PC-3 (cell line): ENCODE measurements at regions not wholly inside any gene's neighbourhood (a gene's known extent, or its start where the extent isn't known, plus 50 kb on each side); places are given as distances from the start of the nearest gene placed in this dataset.

Source experiments
- ATAC-seq: fragments of 200-7000 bp; cut with Tn5 transposase; 2 replicates; pipeline ENCODE4 v1.9.1; 2020; ENCODE audit warnings: mild to moderate bottlenecking, moderate library complexity
- BruUV-seq: library from RNA; stranded (reverse); fragments of 400-500 nt; replicated peaks from 2 replicates; lab custom pipeline; 2021; lab: Mats Ljungman, UMichigan
- CTCF ChIA-PET: fragments of 300-600 bp; sonication (Branson Sonifier 250); formaldehyde crosslinking; loops from one replicate; lab custom pipeline; 2022; ENCODE audit warnings: antibody characterized with exemption; lab: Charles Lee
- POLR2A ChIA-PET: fragments of 300-600 bp; sonication (Branson Sonifier 250); formaldehyde crosslinking; loops from one replicate; lab custom pipeline; 2022; ENCODE audit warnings: antibody characterized with exemption; ENCODE audit not compliant: unreplicated experiment; lab: Charles Lee
- DNase-seq: peaks from one replicate; pipeline ENCODE4 v3.0.0-alpha.2; 2015
- H2AFZ ChIP-seq: fragments of 300-600 bp; sonication (generic); 2 replicates; pipeline ENCODE4 v1.6.0; 2016; ENCODE audit warnings: antibody characterized with exemption, low read length
- H3F3A ChIP-seq: fragments of 300-600 bp; sonication (generic); one replicate; pipeline ENCODE4 v1.6.0; 2017; ENCODE audit warnings: antibody characterized with exemption, low read length, control low read depth, mild to moderate bottlenecking; ENCODE audit not compliant: unreplicated experiment
- H3K27ac ChIP-seq: fragments of 300-600 bp; sonication (generic); 2 replicates; pipeline ENCODE4 v1.5.1; 2016; ENCODE audit warnings: mild to moderate bottlenecking, low read length
- H3K27me3 ChIP-seq: fragments of 300-600 bp; sonication (generic); 2 replicates; pipeline ENCODE4 v1.6.1; 2016; ENCODE audit warnings: low read length, mixed read lengths
- H3K36me3 ChIP-seq: fragments of 300-600 bp; sonication (generic); 2 replicates; pipeline ENCODE4 v1.6.1; 2016; ENCODE audit warnings: low read depth, mixed run types, low read length, mixed read lengths
- H3K4me1 ChIP-seq: fragments of 300-600 bp; sonication (generic); 2 replicates; pipeline ENCODE4 v1.5.1; 2016; ENCODE audit warnings: low read length; ENCODE audit not compliant: insufficient read depth
- H3K4me2 ChIP-seq: fragments of 300-600 bp; sonication (generic); 2 replicates; pipeline ENCODE4 v1.6.0; 2016; ENCODE audit warnings: low read length
- H3K4me3 ChIP-seq: fragments of 300-600 bp; sonication (generic); 2 replicates; pipeline ENCODE4 v1.5.1; 2016; ENCODE audit warnings: mild to moderate bottlenecking, low read length, mixed read lengths
- H3K79me2 ChIP-seq: fragments of 300-600 bp; sonication (generic); 2 replicates; pipeline ENCODE4 v1.6.1; 2017; ENCODE audit warnings: low read length, mixed read lengths
- H3K9ac ChIP-seq: fragments of 300-600 bp; sonication (generic); 2 replicates; pipeline ENCODE4 v1.6.0; 2016; ENCODE audit warnings: mild to moderate bottlenecking, low read length
- H3K9me2 ChIP-seq: fragments of 300-600 bp; sonication (generic); replicated peaks from 2 replicates; pipeline ENCODE4 v1.6.1; 2016; ENCODE audit warnings: mixed run types, low read length, mixed read lengths
- H3K9me3 ChIP-seq: fragments of 300-600 bp; sonication (generic); 2 replicates; pipeline ENCODE4 v1.6.1; 2016; ENCODE audit warnings: low read length, mixed read lengths
- H4K20me1 ChIP-seq: fragments of 300-600 bp; sonication (generic); 2 replicates; pipeline ENCODE4 v1.6.1; 2016; ENCODE audit warnings: low read length, mixed read lengths
- EZH2 ChIP-seq: fragments of 300-600 bp; sonication (generic); IDR thresholded peaks from one replicate; pipeline ENCODE4 v1.6.1; 2017; ENCODE audit warnings: antibody characterized with exemption, mild to moderate bottlenecking, low read length; ENCODE audit not compliant: unreplicated experiment
- EZH2phosphoT487 ChIP-seq: fragments of 300-600 bp; sonication (generic); IDR thresholded peaks from 2 replicates; pipeline ENCODE4 v1.6.1; 2018; ENCODE audit warnings: mild to moderate bottlenecking, antibody characterized with exemption, low read length, borderline replicate concordance
- intact Hi-C: fragments of 100-400 bp; cut with micrococcal nuclease; formaldehyde crosslinking; loops from 2 replicates; pipeline ENCODE4 v1.9.0; 2023
- TF ChIP-seq, protein P1 (sequence below): fragments of 300-600 bp; sonication (generic); conservative IDR thresholded peaks from 2 replicates; pipeline ENCODE4 v1.5.1; 2017; ENCODE audit warnings: antibody characterized with exemption, low read depth, mild to moderate bottlenecking, low read length

DNA sequence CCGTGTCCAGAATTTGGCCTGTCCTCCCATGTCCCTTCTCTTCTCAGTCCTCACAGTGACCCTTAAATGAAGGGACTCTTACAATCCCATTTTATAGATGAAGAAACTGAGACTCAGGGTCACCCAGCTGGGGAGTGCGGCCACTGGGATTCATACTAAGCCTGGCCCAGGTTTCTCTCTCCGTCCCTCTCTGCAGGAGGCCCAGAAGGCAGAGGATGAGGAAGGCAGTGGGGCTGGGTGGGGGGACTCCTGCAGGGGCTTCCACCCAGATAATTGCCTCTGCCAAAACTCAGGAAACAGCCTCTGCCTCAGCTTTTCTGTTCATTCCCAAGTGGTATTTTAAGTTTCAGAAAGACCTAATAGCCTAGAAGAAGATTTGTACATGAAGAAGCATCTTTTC is 299.8 kb downstream of the MATN1 start:
- Histone ChIP-seq H3K36me3 (no peaks in the 10 kb centered on the region), H3K4me2 (no peak overlapping the region), H4K20me1 (no peaks in the 10 kb centered on the region), H3K9ac (no peak overlapping the region), H3K9me2 (no peaks in the 10 kb centered on the region), H2AFZ (no peak overlapping the region), H3K79me2 (no peaks in the 10 kb centered on the region), H3K27me3 (peaks cover 17% of the 10 kb centered on the region; the same call in 1 of the 2 replicates), H3K4me1 (no peaks in the 10 kb centered on the region), H3F3A (no peaks in the 10 kb centered on the region), H3K4me3 (no peak overlapping the region), H3K9me3 (no peaks in the 10 kb centered on the region), H3K27ac (no peak overlapping the region)
- ATAC-seq = no peak
- BruUV-seq = no TSS peak
- POLR2A ChIA-PET = no interaction called here
- intact Hi-C loops = no loop called here
- TF ChIP-seq EZH2 (no peak), EZH2phosphoT487 (no peak)
- TF ChIP-seq, protein P1, sequence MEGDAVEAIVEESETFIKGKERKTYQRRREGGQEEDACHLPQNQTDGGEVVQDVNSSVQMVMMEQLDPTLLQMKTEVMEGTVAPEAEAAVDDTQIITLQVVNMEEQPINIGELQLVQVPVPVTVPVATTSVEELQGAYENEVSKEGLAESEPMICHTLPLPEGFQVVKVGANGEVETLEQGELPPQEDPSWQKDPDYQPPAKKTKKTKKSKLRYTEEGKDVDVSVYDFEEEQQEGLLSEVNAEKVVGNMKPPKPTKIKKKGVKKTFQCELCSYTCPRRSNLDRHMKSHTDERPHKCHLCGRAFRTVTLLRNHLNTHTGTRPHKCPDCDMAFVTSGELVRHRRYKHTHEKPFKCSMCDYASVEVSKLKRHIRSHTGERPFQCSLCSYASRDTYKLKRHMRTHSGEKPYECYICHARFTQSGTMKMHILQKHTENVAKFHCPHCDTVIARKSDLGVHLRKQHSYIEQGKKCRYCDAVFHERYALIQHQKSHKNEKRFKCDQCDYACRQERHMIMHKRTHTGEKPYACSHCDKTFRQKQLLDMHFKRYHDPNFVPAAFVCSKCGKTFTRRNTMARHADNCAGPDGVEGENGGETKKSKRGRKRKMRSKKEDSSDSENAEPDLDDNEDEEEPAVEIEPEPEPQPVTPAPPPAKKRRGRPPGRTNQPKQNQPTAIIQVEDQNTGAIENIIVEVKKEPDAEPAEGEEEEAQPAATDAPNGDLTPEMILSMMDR = no peak
- no peak for DNase-seq
- CTCF ChIA-PET = no interaction called here

DNA sequence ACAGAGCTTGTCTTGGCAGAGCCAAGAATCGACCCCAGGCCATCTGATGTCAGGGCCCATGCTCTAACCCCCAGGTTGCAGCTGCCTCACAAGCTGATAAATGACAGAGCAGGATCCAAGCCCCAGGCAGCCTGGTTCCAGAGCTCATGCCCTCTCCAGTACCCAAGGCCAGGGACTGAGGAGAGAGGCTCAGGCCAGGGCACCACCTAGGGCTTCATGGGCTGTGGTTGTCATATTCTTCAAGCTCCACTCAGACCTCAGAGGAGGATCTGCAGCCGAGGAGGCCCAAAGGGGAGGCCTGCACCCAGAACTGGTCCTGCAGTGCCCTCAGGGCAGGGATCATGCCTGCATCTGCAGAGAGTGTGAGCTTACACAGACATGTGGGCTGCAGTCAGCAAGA is 301.1 kb downstream of the MATN1 start:
- Histone ChIP-seq H3K9me2 (no peaks in the 10 kb centered on the region), H3K36me3 (no peaks in the 10 kb centered on the region), H3K4me1 (no peaks in the 10 kb centered on the region), H2AFZ (no peak overlapping the region), H3K4me2 (no peak overlapping the region), H3F3A (no peaks in the 10 kb centered on the region), H3K27me3 (peaks cover 17% of the 10 kb centered on the region; the same call in 1 of the 2 replicates), H3K9me3 (no peaks in the 10 kb centered on the region), H3K4me3 (no peak overlapping the region), H3K27ac (no peak overlapping the region), H3K79me2 (no peaks in the 10 kb centered on the region), H3K9ac (no peak overlapping the region), H4K20me1 (no peaks in the 10 kb centered on the region)
- ChIA-PET POLR2A (no interaction called here), CTCF (no interaction called here)
- DNase-seq = no peak
- BruUV-seq = no TSS peak
- intact Hi-C loops = no loop called here
- TF ChIP-seq EZH2phosphoT487 (no peak), EZH2 (no peak)
- TF ChIP-seq, protein P1 = no peak
- ATAC-seq = no peak

DNA sequence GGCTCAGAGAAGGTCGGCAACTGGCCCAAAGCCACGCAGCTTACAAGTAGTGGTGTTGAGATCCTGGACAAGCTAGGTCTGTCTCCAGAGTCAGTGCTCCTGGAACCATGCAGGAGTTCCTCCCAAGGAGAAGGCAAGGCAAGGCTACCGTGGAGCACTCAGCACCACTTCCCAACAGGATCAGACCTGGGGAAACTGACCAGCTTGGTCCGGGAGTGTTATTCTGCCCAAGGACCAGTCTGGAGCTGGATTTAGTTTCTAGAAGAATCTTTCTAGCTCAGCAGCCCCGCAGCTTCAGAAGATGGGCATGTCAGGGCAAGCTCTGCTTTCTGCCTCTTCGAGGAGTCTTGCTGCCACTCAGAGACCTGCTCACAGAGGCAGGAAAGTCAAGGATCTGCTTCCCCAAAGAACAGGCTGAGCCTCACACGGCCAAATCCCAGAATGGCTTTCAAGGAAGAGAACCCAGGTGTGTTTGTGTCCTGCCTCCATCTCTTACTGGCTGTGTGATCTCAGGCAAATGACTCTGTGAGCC is 302.8 kb downstream of the MATN1 start:
- H3K4me2 ChIP-seq = no peak overlapping the region
- H2AFZ ChIP-seq = no peak overlapping the region
- no peaks in the 10 kb centered on the region for H3K9me2 ChIP-seq
- no peak overlapping the region for H3K9ac ChIP-seq
- no peaks in the 10 kb centered on the region for H4K20me1 ChIP-seq
- ATAC-seq (no peak), DNase-seq (no peak)
- BruUV-seq = no TSS peak
- H3K27me3 ChIP-seq = peaks cover 17% of the 10 kb centered on the region; the same call in 1 of the 2 replicates
- H3K4me3 ChIP-seq = no peak overlapping the region
- TF ChIP-seq, protein P1 = no peak
- TF ChIP-seq EZH2phosphoT487 (no peak), EZH2 (no peak)
- CTCF ChIA-PET = no interaction called here
- H3K9me3 ChIP-seq = no peaks in the 10 kb centered on the region
- H3F3A ChIP-seq = no peaks in the 10 kb centered on the region
- intact Hi-C loops = no loop called here
- H3K27ac ChIP-seq = no peak overlapping the region
- no peaks in the 10 kb centered on the region for H3K4me1 ChIP-seq
- POLR2A ChIA-PET = no interaction called here
- H3K79me2 ChIP-seq = no peaks in the 10 kb centered on the region
- no peaks in the 10 kb centered on the region for H3K36me3 ChIP-seq
